ENCODE measurements at regions not wholly inside any gene's neighbourhood (a gene's known extent, or its start where the extent isn't known, plus 50 kb on each side); places are given as distances from the start of the nearest gene placed in this dataset.

DNA sequence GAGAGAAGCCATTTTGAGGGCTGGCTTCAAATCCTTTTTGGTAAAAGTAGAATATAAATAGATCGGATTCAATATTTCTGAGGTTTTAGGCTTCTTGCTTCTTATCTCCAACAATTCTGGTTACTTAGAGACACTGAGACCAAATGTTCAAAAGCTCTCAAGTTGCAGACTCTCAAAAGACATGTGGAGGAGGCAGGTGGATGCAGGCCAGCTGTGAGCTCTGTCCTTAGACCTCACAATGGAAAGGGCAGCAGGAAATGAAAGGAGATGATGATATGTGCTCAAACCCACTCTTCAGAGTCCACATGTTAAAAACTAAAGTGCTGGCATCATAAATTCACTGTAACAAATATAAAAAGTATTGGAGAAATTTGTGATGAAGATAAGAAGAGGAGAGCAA lies 424.9 kb upstream of the ALCAM start:
- no peak overlapping the region for H3K27ac ChIP-seq (replicated peaks)
- H3K27me3 ChIP-seq (ENCODE audit: insufficient read depth, poor library complexity, severe bottlenecking): no peaks in the 10 kb centered on the region
- no peak overlapping the region for H3K4me3 ChIP-seq (replicated peaks; ENCODE audit: insufficient read depth, low read length)
- no peak for DNase-seq (ENCODE audit: low read depth in 1 of 2, low spot score in 1 of 2)
- TF ChIP-seq, protein P1, sequence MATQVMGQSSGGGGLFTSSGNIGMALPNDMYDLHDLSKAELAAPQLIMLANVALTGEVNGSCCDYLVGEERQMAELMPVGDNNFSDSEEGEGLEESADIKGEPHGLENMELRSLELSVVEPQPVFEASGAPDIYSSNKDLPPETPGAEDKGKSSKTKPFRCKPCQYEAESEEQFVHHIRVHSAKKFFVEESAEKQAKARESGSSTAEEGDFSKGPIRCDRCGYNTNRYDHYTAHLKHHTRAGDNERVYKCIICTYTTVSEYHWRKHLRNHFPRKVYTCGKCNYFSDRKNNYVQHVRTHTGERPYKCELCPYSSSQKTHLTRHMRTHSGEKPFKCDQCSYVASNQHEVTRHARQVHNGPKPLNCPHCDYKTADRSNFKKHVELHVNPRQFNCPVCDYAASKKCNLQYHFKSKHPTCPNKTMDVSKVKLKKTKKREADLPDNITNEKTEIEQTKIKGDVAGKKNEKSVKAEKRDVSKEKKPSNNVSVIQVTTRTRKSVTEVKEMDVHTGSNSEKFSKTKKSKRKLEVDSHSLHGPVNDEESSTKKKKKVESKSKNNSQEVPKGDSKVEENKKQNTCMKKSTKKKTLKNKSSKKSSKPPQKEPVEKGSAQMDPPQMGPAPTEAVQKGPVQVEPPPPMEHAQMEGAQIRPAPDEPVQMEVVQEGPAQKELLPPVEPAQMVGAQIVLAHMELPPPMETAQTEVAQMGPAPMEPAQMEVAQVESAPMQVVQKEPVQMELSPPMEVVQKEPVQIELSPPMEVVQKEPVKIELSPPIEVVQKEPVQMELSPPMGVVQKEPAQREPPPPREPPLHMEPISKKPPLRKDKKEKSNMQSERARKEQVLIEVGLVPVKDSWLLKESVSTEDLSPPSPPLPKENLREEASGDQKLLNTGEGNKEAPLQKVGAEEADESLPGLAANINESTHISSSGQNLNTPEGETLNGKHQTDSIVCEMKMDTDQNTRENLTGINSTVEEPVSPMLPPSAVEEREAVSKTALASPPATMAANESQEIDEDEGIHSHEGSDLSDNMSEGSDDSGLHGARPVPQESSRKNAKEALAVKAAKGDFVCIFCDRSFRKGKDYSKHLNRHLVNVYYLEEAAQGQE (IDR thresholded peaks at IDR 0.05; ENCODE audit: insufficient replicate concordance, low read depth): no peak
- no peak for TF ChIP-seq POLR2AphosphoS5 (IDR thresholded peaks at IDR 0.05; ENCODE audit: low read depth)
- TF ChIP-seq, protein P2, sequence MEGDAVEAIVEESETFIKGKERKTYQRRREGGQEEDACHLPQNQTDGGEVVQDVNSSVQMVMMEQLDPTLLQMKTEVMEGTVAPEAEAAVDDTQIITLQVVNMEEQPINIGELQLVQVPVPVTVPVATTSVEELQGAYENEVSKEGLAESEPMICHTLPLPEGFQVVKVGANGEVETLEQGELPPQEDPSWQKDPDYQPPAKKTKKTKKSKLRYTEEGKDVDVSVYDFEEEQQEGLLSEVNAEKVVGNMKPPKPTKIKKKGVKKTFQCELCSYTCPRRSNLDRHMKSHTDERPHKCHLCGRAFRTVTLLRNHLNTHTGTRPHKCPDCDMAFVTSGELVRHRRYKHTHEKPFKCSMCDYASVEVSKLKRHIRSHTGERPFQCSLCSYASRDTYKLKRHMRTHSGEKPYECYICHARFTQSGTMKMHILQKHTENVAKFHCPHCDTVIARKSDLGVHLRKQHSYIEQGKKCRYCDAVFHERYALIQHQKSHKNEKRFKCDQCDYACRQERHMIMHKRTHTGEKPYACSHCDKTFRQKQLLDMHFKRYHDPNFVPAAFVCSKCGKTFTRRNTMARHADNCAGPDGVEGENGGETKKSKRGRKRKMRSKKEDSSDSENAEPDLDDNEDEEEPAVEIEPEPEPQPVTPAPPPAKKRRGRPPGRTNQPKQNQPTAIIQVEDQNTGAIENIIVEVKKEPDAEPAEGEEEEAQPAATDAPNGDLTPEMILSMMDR (IDR thresholded peaks at IDR 0.05; ENCODE audit: insufficient read depth, low read length): no peak
- TF ChIP-seq SPI1 (IDR thresholded peaks at IDR 0.05; ENCODE audit: borderline replicate concordance, low read depth): no peak
- no peak for TF ChIP-seq GABPA (IDR thresholded peaks at IDR 0.05; ENCODE audit: low read depth)

DNA sequence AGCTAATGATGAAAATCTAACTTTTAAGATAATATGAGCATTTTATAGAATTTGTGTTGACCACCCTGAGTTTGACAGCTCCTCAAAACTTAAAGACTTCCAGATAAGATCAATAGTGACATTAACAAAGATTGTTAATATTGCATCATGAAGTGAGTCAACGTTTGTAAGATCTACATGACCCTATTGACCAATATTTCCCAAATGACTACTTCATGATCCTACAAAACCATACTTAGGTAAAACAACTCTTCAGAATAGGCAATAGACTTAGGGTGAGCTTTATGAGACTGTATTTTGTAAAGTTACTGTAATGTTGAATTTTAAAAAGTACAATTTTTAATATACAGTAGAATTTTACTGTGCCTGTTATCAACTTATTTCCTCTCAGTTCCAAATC lies 422.7 kb upstream of the ALCAM start:
- Histone ChIP-seq H3K27ac (replicated peaks) (no peak overlapping the region), H3K4me3 (replicated peaks; ENCODE audit: insufficient read depth, low read length) (no peak overlapping the region), H3K27me3 (ENCODE audit: insufficient read depth, poor library complexity, severe bottlenecking) (no peaks in the 10 kb centered on the region)
- no peak for TF ChIP-seq POLR2AphosphoS5 (IDR thresholded peaks at IDR 0.05; ENCODE audit: low read depth)
- no peak for TF ChIP-seq GABPA (IDR thresholded peaks at IDR 0.05; ENCODE audit: low read depth)
- TF ChIP-seq, protein P2 (IDR thresholded peaks at IDR 0.05; ENCODE audit: insufficient read depth, low read length): no peak
- TF ChIP-seq SPI1 (IDR thresholded peaks at IDR 0.05; ENCODE audit: borderline replicate concordance, low read depth): no peak
- TF ChIP-seq, protein P1 (IDR thresholded peaks at IDR 0.05; ENCODE audit: insufficient replicate concordance, low read depth): no peak
- DNase-seq (ENCODE audit: low read depth in 1 of 2, low spot score in 1 of 2): peak in 1 of 2 experiments; percentile 2

DNA sequence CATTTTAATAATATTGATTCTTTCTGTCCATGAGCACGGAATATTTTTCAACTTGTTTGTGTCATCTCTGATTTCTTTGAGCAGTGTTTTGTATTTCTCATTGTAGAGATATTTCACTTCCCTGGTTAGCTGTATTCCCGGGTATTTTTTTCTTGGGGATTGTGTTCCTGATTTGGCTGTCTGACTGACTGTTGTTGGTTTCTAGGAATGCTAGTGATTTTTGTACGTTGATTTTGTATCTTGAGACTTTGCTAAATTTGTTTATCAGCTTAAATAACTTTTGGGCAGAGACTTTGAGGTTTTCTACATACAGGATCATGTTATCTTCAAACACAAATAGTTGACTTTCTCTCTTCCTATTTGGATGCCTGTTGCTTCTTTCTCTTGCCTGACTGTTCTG lies 418.8 kb upstream of the ALCAM start:
- no peaks in the 10 kb centered on the region for H3K27me3 ChIP-seq (ENCODE audit: insufficient read depth, poor library complexity, severe bottlenecking)
- no peak overlapping the region for H3K4me3 ChIP-seq (replicated peaks; ENCODE audit: insufficient read depth, low read length)
- no peak for DNase-seq (ENCODE audit: low read depth in 1 of 2, low spot score in 1 of 2)
- H3K27ac ChIP-seq (replicated peaks): no peak overlapping the region
- TF ChIP-seq, protein P2 (IDR thresholded peaks at IDR 0.05; ENCODE audit: insufficient read depth, low read length): no peak
- no peak for TF ChIP-seq GABPA (IDR thresholded peaks at IDR 0.05; ENCODE audit: low read depth)
- TF ChIP-seq, protein P1 (IDR thresholded peaks at IDR 0.05; ENCODE audit: insufficient replicate concordance, low read depth): no peak
- TF ChIP-seq POLR2AphosphoS5 (IDR thresholded peaks at IDR 0.05; ENCODE audit: low read depth): no peak
- TF ChIP-seq SPI1 (IDR thresholded peaks at IDR 0.05; ENCODE audit: borderline replicate concordance, low read depth): no peak

Data from HL-60 (cell line).